ENCODE measurements at regions not wholly inside any gene's neighbourhood (a gene's known extent, or its start where the extent isn't known, plus 50 kb on each side); places are given as distances from the start of the nearest gene placed in this dataset.

DNA sequence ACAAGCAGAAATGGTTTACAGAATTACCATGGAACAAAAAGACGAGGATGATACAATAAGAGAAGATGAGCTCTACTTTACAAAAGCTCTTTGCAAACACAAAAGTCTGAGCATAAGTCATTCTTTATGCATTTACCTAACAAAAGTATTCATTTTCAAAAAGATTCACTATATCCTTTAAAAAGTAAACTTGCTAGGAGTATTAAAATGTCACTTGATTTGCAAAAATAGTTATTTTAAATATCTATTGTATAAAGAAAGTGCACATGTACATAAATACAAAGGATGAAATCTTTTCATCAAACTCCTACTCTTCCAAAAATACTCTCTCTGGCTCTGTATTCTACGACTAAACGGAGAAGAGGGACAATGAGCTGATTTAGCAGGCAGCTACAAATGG lies 146.4 kb upstream of the STEAP1 start:
- DNase-seq, result no peak
- Histone ChIP-seq H3K4me1 (no peaks in the 10 kb centered on the region), H3K36me3 (no peaks in the 10 kb centered on the region), H3K4me3 (ENCODE audit: low read depth, low read length) (no peak overlapping the region), H3K9me3 (no peaks in the 10 kb centered on the region), H3K27me3 (no peaks in the 10 kb centered on the region)
- TF ChIP-seq, protein P1, sequence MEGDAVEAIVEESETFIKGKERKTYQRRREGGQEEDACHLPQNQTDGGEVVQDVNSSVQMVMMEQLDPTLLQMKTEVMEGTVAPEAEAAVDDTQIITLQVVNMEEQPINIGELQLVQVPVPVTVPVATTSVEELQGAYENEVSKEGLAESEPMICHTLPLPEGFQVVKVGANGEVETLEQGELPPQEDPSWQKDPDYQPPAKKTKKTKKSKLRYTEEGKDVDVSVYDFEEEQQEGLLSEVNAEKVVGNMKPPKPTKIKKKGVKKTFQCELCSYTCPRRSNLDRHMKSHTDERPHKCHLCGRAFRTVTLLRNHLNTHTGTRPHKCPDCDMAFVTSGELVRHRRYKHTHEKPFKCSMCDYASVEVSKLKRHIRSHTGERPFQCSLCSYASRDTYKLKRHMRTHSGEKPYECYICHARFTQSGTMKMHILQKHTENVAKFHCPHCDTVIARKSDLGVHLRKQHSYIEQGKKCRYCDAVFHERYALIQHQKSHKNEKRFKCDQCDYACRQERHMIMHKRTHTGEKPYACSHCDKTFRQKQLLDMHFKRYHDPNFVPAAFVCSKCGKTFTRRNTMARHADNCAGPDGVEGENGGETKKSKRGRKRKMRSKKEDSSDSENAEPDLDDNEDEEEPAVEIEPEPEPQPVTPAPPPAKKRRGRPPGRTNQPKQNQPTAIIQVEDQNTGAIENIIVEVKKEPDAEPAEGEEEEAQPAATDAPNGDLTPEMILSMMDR (IDR thresholded peaks at IDR 0.05; ENCODE audit: low read depth, low read length), result no peak

DNA sequence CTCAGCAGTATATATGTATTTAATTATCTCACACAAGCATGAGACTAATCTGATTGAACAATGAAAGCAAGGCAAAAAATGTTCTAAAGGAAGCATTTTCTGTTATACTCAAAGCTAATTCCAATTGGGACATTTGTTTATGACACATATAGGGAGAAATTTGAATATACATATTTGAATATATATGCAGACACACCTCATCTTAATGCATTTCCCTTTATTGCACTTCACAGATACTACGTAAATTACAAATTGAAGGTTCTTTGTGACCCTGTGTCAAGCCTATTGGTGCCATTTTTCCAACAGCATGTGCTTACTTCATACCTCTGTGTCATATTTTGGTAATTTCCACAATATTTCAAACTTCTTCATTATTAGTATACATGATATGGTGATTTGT lies 132.1 kb upstream of the STEAP1 start:
- no peaks in the 10 kb centered on the region for H3K4me1 ChIP-seq
- TF ChIP-seq, protein P1 (IDR thresholded peaks at IDR 0.05; ENCODE audit: low read depth, low read length), result no peak
- no peaks in the 10 kb centered on the region for H3K36me3 ChIP-seq
- H3K27me3 ChIP-seq, result no peaks in the 10 kb centered on the region
- no peak overlapping the region for H3K4me3 ChIP-seq (ENCODE audit: low read depth, low read length)
- DNase-seq, result no peak
- no peaks in the 10 kb centered on the region for H3K9me3 ChIP-seq

DNA sequence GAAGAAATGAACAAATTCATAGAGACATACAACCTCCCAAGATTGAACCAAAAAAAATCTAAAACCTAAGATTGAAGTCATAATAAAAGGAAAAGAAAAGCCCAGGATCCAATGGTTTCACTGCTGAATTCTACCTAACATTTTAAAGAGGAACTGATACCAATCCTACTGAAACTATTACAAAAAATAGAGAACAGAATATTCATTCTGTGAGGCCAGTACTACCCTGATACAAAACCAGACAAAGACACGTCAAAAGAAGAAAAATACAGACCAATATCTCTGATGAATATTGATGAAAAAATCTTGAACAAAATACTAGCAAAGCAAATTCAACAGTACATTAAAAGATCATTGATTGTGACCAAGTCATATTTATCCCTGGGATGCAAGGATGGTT lies 128.5 kb upstream of the STEAP1 start:
- TF ChIP-seq, protein P1 (IDR thresholded peaks at IDR 0.05; ENCODE audit: low read depth, low read length), result no peak
- DNase-seq, result no peak
- no peaks in the 10 kb centered on the region for H3K36me3 ChIP-seq
- H3K27me3 ChIP-seq, result no peaks in the 10 kb centered on the region
- H3K4me3 ChIP-seq (ENCODE audit: low read depth, low read length), result no peak overlapping the region
- H3K9me3 ChIP-seq, result no peaks in the 10 kb centered on the region
- H3K4me1 ChIP-seq, result no peaks in the 10 kb centered on the region

DNA sequence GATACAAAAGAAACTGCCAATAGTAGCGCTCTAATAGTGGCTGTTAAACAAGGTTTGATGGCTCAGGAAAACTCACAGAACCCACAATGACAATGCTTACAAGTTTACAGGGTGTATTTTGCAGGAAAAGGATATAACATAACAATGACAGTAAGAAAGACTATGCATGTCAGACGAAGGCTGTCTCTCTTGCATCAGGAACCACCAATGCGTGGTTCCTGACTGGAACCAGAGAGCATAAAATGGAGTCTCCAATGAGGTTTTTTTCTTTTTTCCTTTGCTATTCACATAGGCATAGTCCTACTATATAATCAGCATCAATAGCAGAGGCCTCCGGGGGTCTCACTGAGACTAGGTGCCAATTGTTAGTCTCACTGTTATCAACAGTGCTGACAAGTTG lies 120.4 kb upstream of the STEAP1 start:
- Histone ChIP-seq H3K9me3 (no peaks in the 10 kb centered on the region), H3K36me3 (no peaks in the 10 kb centered on the region), H3K4me1 (no peaks in the 10 kb centered on the region), H3K27me3 (no peaks in the 10 kb centered on the region), H3K4me3 (ENCODE audit: low read depth, low read length) (no peak overlapping the region)
- TF ChIP-seq, protein P1 (IDR thresholded peaks at IDR 0.05; ENCODE audit: low read depth, low read length), result no peak
- no peak for DNase-seq

DNA sequence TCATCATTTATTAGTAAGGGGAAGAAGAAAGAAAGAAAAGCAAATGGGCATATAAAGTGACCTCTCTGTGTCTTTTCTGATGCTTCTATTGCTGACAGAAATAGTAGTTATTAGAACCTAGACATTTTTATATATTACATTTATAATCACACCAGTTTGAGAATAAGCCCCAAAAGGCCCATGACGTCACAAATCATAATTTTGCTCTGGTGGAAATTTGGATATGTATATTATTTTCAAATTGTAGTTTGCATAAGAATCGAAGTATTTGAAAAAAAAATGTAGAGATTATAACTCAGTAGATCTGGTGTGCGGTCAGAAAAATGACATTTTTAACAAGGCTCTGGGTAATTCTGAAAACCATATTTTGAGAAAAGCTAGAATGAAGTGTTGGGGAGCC lies 101.2 kb upstream of the STEAP1 start:
- H3K9me3 ChIP-seq, result no peaks in the 10 kb centered on the region

DNA sequence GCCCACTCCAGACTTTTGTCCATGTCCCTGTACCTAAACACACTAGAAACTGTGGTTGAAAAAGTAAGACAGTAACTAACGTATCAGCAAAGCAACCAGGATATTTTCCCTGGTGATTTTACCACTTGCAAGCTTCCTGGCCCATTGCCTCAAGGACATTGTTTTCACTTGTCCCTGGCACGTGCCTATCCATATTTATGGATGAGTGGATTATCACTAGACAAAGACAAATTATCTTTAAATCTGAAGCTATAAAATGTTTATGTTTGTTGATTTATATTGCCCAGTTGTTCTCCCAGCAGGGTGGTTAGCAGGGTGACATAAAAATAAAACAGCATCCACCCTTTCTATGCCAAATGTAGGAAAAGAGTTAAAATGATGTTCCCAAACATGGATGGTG lies 93.2 kb upstream of the STEAP1 start:
- no peak for DNase-seq
- H3K27me3 ChIP-seq, result no peaks in the 10 kb centered on the region
- H3K9me3 ChIP-seq, result no peaks in the 10 kb centered on the region
- no peaks in the 10 kb centered on the region for H3K36me3 ChIP-seq
- TF ChIP-seq, protein P1 (IDR thresholded peaks at IDR 0.05; ENCODE audit: low read depth, low read length), result no peak
- H3K4me1 ChIP-seq, result no peaks in the 10 kb centered on the region
- H3K4me3 ChIP-seq (ENCODE audit: low read depth, low read length), result no peak overlapping the region

More for the DNA sequence above, 101.2 kb upstream of the STEAP1 start:
- Histone ChIP-seq H3K36me3 (no peaks in the 10 kb centered on the region), H3K4me3 (ENCODE audit: low read depth, low read length) (no peak overlapping the region), H3K27me3 (no peaks in the 10 kb centered on the region), H3K4me1 (no peaks in the 10 kb centered on the region)
- DNase-seq, result no peak
- TF ChIP-seq, protein P1 (IDR thresholded peaks at IDR 0.05; ENCODE audit: low read depth, low read length), result no peak

All from BE2C (cell line).